ENCODE measurements at regions not wholly inside any gene's neighbourhood (a gene's known extent, or its start where the extent isn't known, plus 50 kb on each side); places are given as distances from the start of the nearest gene placed in this dataset.

DNA sequence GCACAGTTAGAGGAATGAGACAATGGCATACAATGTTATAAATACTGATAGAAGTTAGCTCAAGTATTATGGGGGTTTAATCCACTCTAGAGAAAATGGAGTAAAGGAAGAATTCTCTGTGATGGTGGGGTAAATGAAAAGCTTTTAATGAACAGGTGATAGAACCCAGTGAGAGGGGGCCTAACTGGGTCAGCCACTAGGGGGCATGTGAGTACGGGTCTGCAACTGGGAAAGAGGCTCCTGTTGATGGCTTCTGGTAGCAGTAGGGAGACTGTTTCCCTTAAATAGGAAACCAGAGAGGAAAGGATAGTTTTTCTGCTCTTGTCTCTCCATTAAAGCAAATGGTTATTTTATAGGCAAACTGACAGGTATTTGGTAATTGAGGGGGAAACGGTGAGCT is 132.8 kb upstream of the GPR101 start:
- TF ChIP-seq RAD21 (conservative IDR thresholded peaks at IDR 0.05): no peak
- TF ChIP-seq, protein P1, sequence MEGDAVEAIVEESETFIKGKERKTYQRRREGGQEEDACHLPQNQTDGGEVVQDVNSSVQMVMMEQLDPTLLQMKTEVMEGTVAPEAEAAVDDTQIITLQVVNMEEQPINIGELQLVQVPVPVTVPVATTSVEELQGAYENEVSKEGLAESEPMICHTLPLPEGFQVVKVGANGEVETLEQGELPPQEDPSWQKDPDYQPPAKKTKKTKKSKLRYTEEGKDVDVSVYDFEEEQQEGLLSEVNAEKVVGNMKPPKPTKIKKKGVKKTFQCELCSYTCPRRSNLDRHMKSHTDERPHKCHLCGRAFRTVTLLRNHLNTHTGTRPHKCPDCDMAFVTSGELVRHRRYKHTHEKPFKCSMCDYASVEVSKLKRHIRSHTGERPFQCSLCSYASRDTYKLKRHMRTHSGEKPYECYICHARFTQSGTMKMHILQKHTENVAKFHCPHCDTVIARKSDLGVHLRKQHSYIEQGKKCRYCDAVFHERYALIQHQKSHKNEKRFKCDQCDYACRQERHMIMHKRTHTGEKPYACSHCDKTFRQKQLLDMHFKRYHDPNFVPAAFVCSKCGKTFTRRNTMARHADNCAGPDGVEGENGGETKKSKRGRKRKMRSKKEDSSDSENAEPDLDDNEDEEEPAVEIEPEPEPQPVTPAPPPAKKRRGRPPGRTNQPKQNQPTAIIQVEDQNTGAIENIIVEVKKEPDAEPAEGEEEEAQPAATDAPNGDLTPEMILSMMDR (IDR thresholded peaks at IDR 0.05; ENCODE audit: poor library complexity, severe bottlenecking): no peak
- TF ChIP-seq, protein P2, sequence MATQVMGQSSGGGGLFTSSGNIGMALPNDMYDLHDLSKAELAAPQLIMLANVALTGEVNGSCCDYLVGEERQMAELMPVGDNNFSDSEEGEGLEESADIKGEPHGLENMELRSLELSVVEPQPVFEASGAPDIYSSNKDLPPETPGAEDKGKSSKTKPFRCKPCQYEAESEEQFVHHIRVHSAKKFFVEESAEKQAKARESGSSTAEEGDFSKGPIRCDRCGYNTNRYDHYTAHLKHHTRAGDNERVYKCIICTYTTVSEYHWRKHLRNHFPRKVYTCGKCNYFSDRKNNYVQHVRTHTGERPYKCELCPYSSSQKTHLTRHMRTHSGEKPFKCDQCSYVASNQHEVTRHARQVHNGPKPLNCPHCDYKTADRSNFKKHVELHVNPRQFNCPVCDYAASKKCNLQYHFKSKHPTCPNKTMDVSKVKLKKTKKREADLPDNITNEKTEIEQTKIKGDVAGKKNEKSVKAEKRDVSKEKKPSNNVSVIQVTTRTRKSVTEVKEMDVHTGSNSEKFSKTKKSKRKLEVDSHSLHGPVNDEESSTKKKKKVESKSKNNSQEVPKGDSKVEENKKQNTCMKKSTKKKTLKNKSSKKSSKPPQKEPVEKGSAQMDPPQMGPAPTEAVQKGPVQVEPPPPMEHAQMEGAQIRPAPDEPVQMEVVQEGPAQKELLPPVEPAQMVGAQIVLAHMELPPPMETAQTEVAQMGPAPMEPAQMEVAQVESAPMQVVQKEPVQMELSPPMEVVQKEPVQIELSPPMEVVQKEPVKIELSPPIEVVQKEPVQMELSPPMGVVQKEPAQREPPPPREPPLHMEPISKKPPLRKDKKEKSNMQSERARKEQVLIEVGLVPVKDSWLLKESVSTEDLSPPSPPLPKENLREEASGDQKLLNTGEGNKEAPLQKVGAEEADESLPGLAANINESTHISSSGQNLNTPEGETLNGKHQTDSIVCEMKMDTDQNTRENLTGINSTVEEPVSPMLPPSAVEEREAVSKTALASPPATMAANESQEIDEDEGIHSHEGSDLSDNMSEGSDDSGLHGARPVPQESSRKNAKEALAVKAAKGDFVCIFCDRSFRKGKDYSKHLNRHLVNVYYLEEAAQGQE (IDR thresholded peaks at IDR 0.05; ENCODE audit: borderline replicate concordance): no peak
- no peak for TF ChIP-seq MXI1 (conservative IDR thresholded peaks at IDR 0.05; ENCODE audit: poor library complexity, severe bottlenecking)
- TF ChIP-seq POLR2AphosphoS5 (IDR thresholded peaks at IDR 0.05): no peak
- Histone ChIP-seq H3K27me3 (ENCODE audit: insufficient read depth, low read depth, low read length) (no peaks in the 10 kb centered on the region), H3K4me2 (ENCODE audit: low read length) (no peak overlapping the region)

DNA sequence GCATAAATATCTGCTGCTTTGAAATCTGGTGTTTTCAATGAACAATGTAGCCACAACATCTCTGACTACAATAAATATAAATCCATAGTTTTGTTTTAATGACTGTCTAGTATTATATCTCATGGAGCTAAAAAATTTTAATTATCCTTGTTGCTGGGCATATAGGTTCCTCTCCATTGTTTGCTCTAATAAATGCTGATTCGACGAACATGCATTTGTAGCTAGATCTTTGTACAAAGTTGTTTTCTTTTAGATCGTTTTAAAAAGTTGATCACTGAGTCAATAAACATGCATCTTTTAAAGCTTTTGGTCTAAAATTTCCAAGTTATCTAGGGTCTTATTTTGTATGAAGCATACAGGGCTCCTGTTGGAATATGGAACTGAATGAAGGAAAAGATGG is 130.5 kb upstream of the GPR101 start:
- Histone ChIP-seq H3K4me2 (ENCODE audit: low read length) (no peak overlapping the region), H3K9me2 (ENCODE audit: insufficient read depth, low read length) (no peaks in the 10 kb centered on the region), H3K27me3 (ENCODE audit: insufficient read depth, low read depth, low read length) (no peaks in the 10 kb centered on the region), H2AFZ (ENCODE audit: low read depth, low read length) (no peak overlapping the region), H3K79me2 (replicated peaks; ENCODE audit: insufficient read depth, low read length) (no peaks in the 10 kb centered on the region), H3K9ac (ENCODE audit: low read length) (no peak overlapping the region), H3K27ac (ENCODE audit: low read length) (no peak overlapping the region), H3K4me3 (ENCODE audit: low read length) (no peak overlapping the region), H3K9me3 (ENCODE audit: low read length) (no peaks in the 10 kb centered on the region), H3F3A (ENCODE audit: insufficient read depth, low read length, poor library complexity, severe bottlenecking) (no peaks in the 10 kb centered on the region), H3K36me3 (ENCODE audit: insufficient read depth, low read length) (no peaks in the 10 kb centered on the region), H4K20me1 (ENCODE audit: insufficient read depth) (no peaks in the 10 kb centered on the region)
- no peak for TF ChIP-seq MXI1 (conservative IDR thresholded peaks at IDR 0.05; ENCODE audit: poor library complexity, severe bottlenecking)

More for the DNA sequence above, 132.8 kb upstream of the GPR101 start:
- no peak overlapping the region for H3K4me3 ChIP-seq (ENCODE audit: low read length)
- H3K9ac ChIP-seq (ENCODE audit: low read length): no peak overlapping the region
- H4K20me1 ChIP-seq (ENCODE audit: insufficient read depth): no peaks in the 10 kb centered on the region
- no peaks in the 10 kb centered on the region for H3K9me3 ChIP-seq (ENCODE audit: low read length)
- no peaks in the 10 kb centered on the region for H3K79me2 ChIP-seq (replicated peaks; ENCODE audit: insufficient read depth, low read length)
- no peaks in the 10 kb centered on the region for H3K36me3 ChIP-seq (ENCODE audit: insufficient read depth, low read length)
- H3F3A ChIP-seq (ENCODE audit: insufficient read depth, low read length, poor library complexity, severe bottlenecking): no peaks in the 10 kb centered on the region
- no peak overlapping the region for H2AFZ ChIP-seq (ENCODE audit: low read depth, low read length)
- H3K27ac ChIP-seq (ENCODE audit: low read length): no peak overlapping the region
- no peaks in the 10 kb centered on the region for H3K9me2 ChIP-seq (ENCODE audit: insufficient read depth, low read length)

- Histone ChIP-seq H3K4me3 (ENCODE audit: low read length) (no peak overlapping the region), H3K9ac (ENCODE audit: low read length) (no peak overlapping the region), H4K20me1 (ENCODE audit: insufficient read depth) (no peaks in the 10 kb centered on the region), H3K4me2 (ENCODE audit: low read length) (no peak overlapping the region), H3K9me2 (ENCODE audit: insufficient read depth, low read length) (no peaks in the 10 kb centered on the region), H3F3A (ENCODE audit: insufficient read depth, low read length, poor library complexity, severe bottlenecking) (no peaks in the 10 kb centered on the region), H3K9me3 (ENCODE audit: low read length) (no peaks in the 10 kb centered on the region), H2AFZ (ENCODE audit: low read depth, low read length) (no peak overlapping the region), H3K79me2 (replicated peaks; ENCODE audit: insufficient read depth, low read length) (no peaks in the 10 kb centered on the region), H3K27me3 (ENCODE audit: insufficient read depth, low read depth, low read length) (no peaks in the 10 kb centered on the region), H3K36me3 (ENCODE audit: insufficient read depth, low read length) (no peaks in the 10 kb centered on the region), H3K27ac (ENCODE audit: low read length) (no peak overlapping the region)
- TF ChIP-seq TAF1 (IDR thresholded peaks at IDR 0.05; ENCODE audit: low read depth): no peak
- TF ChIP-seq POLR2AphosphoS5 (IDR thresholded peaks at IDR 0.05): no peak
- TF ChIP-seq EP300 (conservative IDR thresholded peaks at IDR 0.05; ENCODE audit: poor library complexity, severe bottlenecking): no peak
- TF ChIP-seq RAD21 (conservative IDR thresholded peaks at IDR 0.05): no peak
These were observed 117.6 kb upstream of the GPR101 start for GRCh38 chrX:137151403-137151802.

Data from neural cell (in vitro differentiated cells).